HG03521 (cell line): ENCODE measurements at regions not wholly inside any gene's neighbourhood (a gene's known extent, or its start where the extent isn't known, plus 50 kb on each side); places are given as distances from the start of the nearest gene placed in this dataset.
"Not testable (repeated sequence)": the region's sequence is repeated elsewhere in the genome, so short reads cannot be mapped to it uniquely, and the experiment has no call there.

Experiments used
- ATAC-seq: cut with Tn5 transposase; IDR thresholded peaks from one replicate; pipeline ENCODE4 v1.9.1; 2021; ENCODE audit warnings: mild to moderate bottlenecking, moderate library complexity; ENCODE audit not compliant: unreplicated experiment

DNA sequence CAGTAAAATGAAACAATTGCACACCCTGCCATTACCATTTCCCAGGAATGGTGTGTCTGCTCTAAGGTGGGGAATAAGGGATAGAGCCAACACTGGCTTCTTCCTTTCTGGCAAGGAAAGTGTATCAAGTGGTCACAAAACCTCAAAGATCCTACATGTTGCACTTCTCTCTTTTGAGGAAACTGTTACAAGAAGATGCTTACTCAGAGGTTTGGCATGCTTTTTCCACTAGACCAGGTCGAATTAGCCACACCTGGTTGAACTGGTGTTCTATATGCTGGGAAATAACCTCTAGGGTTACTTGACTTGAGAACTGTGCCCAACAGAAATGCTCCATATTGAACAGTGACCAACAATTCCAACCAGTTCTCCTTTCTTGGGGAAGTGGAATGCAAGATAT lies 102.9 kb downstream of the LRRN1 start:
- ATAC-seq: no peak

DNA sequence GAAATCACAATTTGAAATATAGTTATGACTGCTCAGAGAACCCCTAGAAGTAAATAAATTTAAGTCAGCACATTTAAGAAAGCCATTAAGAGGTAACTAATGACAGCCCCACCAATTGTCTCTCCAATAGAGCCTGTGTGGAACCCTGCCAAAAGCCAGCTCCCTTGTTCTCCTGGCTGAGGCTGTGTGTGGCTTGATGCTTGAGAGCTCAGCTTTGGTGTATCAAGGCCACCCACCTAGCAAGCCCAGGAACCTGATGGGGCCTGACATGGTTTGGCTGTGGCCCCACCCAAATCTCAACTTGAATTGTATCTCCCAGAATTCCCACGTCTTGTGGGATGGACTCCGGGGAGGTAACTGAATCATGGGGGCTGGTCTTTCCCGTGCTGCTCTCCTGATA lies 106.9 kb downstream of the LRRN1 start:
- ATAC-seq: no peak

DNA sequence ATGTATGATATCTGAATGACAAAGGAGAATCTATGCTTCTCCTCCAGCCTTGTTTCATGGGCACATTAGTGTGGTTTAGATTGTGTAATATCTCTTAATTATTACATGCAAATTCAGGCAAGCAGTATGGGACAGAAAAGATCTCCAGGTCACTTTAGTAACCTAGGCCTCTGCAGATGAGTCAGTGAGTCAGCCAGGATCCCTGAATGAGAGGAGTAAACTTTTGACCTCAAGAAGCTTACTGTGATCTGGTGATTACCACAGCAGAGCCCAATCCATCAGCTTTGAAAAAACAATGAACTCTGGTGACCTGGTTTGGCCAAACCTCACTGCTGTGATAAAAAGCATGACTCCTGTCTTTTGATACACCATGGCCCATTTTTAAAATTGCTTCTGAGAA lies 107.8 kb downstream of the LRRN1 start:
- no peak for ATAC-seq

DNA sequence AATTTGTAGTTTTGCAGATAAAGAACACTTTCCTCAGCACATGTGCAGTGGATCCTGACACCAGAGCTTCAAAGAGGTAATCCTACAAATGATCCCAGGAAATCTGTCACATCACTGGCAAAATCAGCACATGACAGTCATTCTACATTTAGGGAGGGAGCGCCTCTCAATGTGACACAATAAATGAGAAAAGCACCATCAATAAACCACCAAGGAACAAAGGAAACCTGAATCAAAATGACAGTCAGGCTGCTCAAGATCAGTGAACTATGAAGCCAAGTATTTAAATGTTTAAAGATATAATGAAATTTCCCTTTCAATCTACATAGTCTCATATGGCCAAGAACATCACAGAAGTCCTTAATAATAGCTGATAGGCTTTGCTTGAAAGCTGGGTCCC lies 119.5 kb downstream of the LRRN1 start:
- ATAC-seq: no peak

DNA sequence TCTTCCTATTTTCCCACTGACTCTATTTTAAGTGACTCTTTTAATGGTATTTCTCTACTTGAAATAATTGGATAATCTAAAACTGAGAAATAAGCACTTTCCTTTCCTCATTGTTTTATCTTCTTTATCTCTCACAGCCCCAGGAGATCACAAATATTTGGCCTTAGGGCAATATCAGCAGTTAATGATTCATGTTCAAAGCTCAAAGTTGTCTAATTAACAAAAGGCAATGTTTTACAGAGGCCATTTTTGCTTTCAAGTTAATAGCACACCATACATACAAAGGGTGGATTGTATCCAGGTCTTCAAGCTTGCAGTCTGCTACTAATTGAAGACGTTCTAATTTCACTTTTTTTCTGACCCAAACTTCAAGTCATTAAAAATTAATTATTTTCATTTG lies 120.1 kb downstream of the LRRN1 start:
- no peak for ATAC-seq

DNA sequence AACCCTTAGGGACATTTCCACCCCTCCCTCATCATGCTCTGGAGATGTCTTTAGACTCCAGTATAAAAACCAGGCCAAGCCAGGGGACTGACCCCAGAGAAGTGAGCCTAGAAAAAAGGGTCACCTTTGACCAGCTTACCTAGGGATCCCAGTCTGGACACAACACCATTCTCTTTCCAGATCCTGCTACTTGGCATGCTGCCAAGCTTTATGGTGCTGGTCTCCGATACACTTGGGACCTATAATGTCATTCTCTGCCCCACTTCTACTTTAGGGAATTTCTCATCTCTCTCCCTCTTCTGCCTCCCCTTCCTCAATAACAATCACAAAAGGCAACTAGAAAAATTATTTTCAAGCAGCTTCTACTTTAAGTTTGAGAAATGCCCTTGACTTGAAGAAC lies 124.4 kb downstream of the LRRN1 start:
- no peak for ATAC-seq

DNA sequence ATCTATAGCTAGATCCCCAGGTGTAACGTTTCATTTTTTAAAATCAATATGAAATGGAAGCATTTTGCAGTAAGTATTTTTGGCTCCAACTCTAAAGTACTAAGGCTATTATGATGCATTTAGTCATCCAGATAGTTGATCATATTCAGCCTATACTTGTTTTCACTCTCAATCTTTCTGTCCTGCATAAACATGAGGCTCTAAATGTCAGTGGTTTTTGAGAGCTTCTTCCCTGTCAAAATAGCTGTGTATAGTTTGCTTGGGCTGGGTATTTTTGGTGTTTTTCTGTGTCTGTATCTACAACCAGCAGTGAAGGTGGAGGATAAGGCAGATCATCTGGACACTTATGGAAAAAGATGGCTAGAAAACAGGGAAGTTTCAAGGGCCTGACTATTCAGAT lies 128.0 kb downstream of the LRRN1 start:
- ATAC-seq: no peak

DNA sequence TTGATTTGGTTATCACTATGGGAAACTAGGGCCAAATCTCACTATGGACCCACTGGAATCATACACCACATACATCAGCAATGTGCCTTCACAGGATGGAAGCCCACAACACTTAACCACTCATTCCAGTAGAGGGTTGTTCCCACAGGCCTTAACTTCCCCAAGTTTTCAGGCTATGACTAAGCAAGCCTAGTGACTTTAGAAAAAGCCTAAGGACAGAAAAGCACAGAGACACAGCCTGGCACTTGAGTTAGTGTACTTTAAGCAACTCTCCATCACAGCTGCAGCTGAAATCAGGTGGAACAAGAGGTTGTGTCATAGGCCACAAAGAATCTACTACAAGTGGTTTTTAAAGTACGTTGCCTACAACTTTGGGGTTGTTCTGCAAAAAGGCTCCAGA lies 128.7 kb downstream of the LRRN1 start:
- no peak for ATAC-seq

GRCh38 chr3:3941380-3941779 lies 142.1 kb downstream of the LRRN1 start:
- ATAC-seq: not testable (repeated sequence)

- ATAC-seq: no peak
These were observed 151.8 kb downstream of the LRRN1 start for GRCh38 chr3:3951071-3951470.

DNA sequence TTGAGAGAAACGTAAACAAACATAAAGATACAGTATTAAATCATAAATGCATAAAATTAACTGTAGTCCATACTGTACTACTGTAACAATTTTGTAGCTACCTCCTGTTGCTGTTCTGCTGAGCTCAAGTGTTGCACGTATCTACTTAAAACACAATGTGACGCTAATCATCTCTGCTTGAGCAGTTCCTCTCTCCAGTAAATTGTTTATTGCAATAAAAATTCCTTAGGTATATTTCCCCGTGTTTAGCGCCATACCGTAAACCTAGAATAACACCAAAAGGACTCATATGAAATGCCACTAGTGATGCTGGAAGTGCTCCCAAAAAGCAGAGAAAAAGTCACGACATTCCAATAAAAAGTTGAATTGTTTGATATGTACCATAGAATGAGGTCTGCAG lies 152.3 kb downstream of the LRRN1 start:
- no peak for ATAC-seq

DNA sequence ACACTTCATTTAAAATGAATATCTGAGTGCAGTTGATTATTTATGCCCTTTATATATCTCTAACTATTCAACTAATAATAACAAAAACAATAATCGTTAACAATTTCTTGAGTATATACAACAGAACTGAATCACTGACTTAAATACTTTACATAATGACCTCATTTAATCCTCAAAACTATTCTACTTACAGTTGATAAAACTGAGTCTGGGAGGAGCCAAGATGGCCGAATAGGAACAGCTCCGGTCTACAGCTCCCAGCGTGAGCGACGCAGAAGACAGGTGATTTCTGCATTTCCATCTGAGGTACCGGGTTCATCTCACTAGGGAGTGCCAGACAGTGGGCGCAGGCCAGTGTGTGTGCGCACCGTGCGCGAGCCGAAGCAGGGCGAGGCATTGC lies 163.6 kb downstream of the LRRN1 start:
- not testable (repeated sequence) for ATAC-seq

DNA sequence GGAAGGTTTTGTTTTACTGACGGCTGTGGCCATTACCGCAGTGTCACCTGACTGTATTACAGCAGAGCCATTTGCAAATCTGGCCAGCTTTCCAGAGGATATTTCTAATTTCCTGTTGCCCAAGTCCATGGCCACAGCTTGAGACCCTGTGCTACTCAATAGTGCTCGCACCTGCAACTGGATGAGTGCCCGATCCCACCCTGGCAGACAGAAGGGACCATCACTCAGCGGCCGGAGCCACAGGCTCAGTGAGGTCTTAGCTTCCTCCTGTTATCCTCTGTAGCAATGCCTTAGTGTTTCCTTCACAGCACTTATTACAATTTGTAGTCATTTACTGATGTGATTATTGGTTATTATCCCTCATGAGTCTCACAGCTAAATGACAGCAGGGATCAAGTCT lies 184.8 kb downstream of the LRRN1 start:
- no peak for ATAC-seq

DNA sequence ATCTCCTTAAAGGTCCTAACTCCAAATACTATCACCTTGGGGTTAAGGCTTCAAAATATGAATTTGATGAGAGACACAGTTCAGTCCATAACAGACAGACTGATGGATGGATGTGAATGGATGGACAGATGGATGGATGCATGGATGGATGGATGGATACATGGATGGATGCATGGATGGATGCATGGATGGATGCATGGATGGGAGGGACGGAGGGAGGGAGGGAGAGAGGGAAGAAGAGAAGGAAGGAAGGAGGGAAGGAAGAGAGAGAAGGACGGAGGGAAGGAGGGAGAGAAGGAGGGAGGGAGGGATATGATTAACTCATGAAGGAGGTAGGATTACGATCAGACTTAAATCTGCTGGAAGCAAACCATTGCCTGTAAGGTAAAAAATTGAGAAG lies 192.4 kb downstream of the LRRN1 start:
- no peak for ATAC-seq

DNA sequence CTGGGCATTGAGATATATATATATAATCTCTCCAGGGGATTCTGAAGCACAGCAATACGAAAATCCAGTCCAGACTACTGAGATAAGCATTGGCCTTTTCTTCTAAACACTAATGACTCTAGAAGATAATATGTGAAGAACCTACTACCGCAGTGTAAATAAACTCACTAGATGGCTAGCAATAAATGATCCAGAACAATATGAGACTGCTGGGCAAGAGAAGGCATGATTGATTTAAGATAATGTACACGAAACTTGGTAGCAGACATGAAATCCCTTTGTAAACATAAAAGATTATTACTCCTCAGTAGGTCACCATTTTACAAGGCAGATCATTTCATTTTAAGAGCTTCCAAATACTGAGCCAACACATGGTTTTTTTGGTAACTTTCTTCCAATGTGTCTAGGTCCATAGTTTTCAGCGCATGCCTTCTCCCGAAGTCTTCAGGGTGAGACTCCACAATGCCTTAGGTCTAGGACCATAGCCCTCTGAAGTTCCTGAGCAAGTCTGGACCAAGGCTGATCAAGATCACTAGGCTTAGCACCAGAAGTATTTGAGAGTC lies 193.2 kb downstream of the LRRN1 start:
- no peak for ATAC-seq

GRCh38 chr3:3998140-3998922 lies 199.1 kb downstream of the LRRN1 start:
- peak; percentile 92 for ATAC-seq

DNA sequence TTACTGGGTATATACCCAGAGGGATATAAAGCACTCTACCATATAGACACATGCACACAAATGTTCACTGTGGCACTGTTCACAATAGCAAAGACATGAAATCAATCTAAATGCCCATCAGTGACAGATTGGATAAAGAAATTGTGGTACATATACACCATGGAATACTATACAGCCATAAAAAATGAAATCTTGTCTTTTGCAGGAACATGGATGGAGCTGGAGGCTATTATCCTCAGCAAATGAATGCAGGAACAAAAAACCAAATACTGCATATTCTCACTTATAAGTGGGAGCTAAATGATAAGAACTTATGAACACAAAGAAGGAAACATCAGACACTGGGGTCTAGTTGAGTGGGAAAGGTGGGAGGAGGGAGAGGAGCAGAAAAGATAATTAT lies 200.1 kb downstream of the LRRN1 start:
- ATAC-seq: not testable (repeated sequence)

DNA sequence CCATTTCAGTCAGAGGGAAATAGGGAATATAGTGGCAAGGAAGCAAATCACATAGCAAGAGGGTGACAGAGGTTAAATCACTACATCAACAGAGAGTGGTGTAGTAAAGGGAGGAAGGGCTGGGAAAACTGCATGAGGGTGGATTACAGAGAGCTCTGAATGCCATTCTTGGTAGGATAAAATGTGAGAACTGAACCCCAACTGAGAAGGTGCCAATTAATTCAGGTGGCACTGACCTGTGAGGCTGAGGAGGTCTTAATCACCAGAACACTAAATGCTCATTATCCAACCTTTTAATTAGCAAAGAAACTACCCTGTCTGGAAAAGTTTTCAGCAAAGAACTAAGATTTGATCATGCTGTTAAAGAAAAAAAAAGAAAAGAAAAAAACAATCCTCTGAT lies 202.7 kb downstream of the LRRN1 start:
- ATAC-seq: no peak

- no peak for ATAC-seq
These were observed 207.1 kb downstream of the LRRN1 start for GRCh38 chr3:4006288-4006687.

DNA sequence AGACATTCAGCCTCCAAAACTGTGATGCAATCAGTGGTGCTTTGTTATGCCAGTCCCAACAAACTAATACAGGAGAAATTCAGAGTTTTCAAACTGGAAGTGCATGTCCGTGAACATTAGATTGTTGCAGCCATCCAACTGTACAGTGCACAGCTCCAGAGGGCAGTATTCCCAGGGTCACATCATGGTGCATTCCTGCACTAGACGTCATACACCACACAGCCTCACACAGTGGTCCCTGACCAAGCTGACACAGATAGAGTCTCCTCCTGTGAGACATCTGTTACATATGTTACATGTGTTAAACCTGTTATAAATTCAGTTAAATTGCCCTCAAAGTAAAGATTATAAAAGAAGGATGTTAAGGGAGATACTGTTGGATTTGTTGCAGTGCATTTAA lies 209.0 kb downstream of the LRRN1 start:
- ATAC-seq: no peak

DNA sequence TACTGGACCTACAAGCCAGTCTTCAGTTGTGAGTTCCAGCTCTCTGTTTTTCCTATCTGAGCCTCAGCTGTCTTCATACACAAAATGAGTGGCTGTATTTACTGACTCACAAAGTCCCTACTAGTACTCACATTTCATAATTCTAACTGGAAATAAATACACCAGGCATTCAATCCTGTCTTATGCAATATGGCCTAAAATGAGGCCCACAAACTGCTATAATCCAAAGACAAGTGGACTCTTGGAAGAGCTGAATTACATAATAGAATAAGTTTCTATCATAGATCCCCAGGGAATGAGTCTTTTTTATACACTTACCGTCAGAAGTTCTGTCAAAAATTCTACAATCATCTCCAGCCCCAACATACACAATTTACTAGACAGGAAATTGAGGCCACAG lies 211.9 kb downstream of the LRRN1 start:
- ATAC-seq: no peak

GRCh38 chr3:4015426-4015825 lies 216.2 kb downstream of the LRRN1 start:
- ATAC-seq: no peak

DNA sequence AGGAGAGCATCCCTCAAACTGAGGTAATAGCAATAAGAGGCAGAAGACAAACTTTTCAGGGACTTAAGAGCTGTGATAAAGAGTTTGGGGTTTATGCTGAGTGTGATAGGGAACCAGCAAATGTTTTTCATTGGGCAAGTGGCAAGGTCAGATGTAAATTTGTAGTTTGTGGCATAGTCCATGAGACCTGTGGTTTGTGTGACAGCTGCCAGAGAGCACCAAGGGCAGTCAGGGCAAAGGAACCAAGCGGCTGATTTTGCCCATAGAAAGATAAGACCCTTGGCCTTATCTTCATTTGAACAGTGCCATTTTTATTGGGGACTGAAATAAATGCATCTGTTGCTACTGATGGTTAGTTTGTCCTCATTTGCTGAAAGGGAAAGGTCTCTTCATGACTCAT lies 220.3 kb downstream of the LRRN1 start:
- ATAC-seq: no peak
